Breast epithelium (tissue), 3 donors: ENCODE measurements at regions not wholly inside any gene's neighbourhood (a gene's known extent, or its start where the extent isn't known, plus 50 kb on each side); places are given as distances from the start of the nearest gene placed in this dataset.

Source experiments
- CTCF ChIP-seq, 3 donors: fragments of 450-650 bp; IDR thresholded peaks; one replicate each; pipeline ENCODE4 v1.5.1; 2016 to 2017; ENCODE audit warnings: antibody characterized with exemption in 3 of 3, mild to moderate bottlenecking in 3 of 3, moderate library complexity in 3 of 3
- POLR2A ChIP-seq: fragments of 450-650 bp; IDR thresholded peaks from one replicate; pipeline ENCODE4 v1.6.1; 2016; ENCODE audit warnings: antibody characterized with exemption, mild to moderate bottlenecking, moderate library complexity
- POLR2AphosphoS5 ChIP-seq, 3 donors: sonication (generic); formaldehyde crosslinking; IDR thresholded peaks; one replicate each; pipeline ENCODE4 v1.6.1; 2017; ENCODE audit warnings: antibody characterized with exemption in 3 of 3

DNA sequence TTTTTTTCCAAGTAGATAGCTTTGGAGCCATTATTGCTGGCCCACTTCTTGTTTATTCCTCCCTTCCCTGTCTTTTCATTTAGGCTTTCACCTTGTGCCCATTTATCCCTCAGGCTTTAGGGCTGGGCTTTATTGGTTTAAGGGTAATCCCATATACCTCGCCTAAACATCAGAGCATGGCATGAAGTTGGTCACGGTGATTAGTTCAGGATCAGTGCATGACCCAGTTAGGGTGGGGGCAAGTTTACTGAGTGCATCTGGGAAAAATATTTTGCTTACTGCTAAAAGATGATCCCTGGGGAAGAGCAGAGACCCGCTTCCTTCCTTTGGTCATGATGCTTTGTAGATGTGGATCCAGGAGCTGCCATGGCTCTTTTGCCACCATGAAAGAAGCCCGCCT is 153.3 kb upstream of the NECTIN1 start:
- TF ChIP-seq CTCF (IDR thresholded peaks at IDR 0.05) (no peak), POLR2AphosphoS5 (IDR thresholded peaks at IDR 0.05) (no peak), POLR2A (no peak)
